Activated CD4-positive, CD25-positive, alpha-beta regulatory T cell treated with anti-CD3 and anti-CD28 coated beads, Interleukin-2, amount 50 U/mL, for 24 hours (primary cell): ENCODE measurements at regions not wholly inside any gene's neighbourhood (a gene's known extent, or its start where the extent isn't known, plus 50 kb on each side); places are given as distances from the start of the nearest gene placed in this dataset.
A peak's percentile ranks its signal among the peaks of the same experiment; 100 is the strongest.

Experiments used
- ATAC-seq, 2 donors: fragments of 150-1000 bp; cut with Tn5 transposase; one replicate each; pipeline ENCODE4 v1.10.0; 2021; ENCODE audit warnings: mild to moderate bottlenecking in 1 of 2, moderate library complexity in 1 of 2

DNA sequence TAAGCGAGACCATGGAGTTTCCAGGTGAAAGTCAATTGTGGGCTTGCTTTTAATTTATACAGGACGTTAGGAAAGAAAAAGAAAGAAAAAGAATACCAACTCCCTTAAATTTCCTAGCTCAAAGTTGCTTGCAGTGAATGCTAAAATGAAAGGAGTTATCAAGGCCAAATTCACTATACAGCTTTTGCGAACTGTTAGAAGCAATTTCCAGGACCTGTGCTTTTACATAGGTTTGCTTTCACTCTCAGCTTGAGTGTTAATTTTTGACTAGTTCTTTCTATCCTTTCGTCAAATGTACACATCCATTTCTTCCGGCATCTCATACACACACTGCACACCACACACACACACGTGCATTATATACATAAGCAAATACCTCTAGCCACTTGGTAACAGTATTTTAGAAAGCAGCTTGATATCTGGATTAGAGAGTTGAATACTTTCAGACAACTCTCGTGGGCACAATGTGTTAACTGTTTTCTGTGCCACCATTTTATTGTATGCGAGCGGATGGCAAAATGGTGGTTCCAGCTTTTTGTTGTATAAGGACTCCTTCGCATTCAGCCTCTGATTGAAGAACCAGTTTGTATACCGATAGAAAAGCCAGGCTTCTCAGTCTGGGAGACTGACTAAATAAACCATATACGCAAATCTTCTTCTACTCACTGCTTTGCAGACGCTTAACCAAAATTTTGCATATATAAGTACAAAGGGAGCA lies 381.8 kb downstream of the MTX2 start:
- no peak for ATAC-seq

DNA sequence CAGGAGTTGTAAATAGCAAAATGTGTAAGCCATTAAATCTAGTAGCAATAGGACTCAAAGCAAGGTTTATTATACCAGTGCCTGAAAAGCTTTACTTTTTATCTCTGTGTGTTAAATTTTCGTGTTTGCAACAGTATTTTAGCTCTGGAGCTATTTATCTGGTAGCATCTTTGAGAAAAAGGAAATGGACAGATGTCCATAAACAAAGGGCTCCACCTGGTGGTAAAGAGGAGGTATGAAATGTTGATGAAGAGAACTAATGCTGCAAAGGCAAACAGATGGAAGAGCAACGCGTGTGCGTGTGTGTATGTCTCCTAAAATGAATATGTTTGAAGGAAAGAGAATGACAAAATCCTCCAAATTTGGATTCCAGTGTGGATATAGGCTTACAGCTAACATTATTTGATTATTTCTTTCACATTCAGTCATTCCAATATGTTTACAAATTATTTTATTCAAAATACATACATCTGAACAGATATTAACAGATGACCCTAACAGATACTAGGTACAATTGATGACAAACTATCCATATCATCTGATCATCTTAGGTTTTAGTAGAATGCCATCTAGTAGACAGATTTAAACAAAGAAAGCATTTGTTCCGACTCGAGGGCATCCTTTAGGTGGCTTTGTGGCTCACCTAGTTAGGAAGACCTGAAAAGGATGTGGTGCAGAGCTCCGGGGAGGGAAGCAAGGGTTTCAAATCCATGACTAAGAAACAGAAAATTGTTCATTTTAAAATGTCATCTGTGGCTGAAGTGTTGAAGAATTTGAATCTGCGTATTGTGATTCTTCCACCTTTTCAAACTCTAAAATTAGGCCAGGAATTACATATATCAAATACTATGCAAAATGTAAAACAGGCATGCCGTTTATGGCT lies 383.3 kb downstream of the MTX2 start:
- ATAC-seq = peak in 1 of 2 donors; percentile 38

DNA sequence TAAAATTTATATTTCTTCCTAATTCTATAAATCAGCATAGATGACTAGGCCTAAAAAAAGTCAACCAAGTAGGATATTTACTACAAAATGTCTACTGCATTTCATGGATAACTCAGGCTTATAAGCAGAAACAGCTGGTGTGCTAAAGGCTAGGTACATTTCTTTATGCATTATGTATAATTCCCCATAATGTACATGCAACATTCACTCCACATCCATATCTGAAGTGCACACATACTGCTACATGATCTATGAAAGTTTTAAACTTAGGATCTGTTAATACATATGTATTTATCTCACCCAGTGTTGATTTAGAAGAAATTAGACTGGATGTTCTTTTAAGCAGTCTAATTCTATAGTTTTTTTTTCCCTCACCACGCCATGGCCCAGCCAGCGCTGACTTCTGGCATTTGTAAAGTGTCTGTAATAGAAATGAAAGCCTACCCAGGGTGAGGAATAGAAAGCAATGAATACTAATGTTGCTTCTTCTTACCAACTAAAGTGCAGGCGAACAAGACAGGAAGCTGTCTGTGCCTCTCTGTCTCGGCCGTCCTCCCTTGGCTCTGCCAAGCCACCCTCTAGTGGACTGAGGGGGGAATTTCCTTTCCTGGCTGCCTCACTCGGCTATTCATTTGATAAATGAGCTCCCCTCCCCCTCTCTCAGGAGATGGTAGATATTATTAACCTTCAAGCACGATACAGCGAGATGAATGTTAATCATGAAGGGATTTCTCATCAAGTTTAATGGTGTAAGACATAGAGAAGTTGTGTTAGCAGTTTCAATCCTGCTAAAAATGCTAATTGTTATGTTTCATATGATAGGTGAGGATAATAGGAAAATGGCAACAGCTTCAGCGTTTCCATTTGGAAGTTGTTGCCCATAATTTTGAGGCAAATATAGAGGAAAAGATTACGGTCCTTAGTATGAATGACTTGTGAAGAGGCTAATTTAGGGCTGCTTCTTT lies 384.5 kb downstream of the MTX2 start:
- peak in 1 of 2 donors; percentile 30 for ATAC-seq

DNA sequence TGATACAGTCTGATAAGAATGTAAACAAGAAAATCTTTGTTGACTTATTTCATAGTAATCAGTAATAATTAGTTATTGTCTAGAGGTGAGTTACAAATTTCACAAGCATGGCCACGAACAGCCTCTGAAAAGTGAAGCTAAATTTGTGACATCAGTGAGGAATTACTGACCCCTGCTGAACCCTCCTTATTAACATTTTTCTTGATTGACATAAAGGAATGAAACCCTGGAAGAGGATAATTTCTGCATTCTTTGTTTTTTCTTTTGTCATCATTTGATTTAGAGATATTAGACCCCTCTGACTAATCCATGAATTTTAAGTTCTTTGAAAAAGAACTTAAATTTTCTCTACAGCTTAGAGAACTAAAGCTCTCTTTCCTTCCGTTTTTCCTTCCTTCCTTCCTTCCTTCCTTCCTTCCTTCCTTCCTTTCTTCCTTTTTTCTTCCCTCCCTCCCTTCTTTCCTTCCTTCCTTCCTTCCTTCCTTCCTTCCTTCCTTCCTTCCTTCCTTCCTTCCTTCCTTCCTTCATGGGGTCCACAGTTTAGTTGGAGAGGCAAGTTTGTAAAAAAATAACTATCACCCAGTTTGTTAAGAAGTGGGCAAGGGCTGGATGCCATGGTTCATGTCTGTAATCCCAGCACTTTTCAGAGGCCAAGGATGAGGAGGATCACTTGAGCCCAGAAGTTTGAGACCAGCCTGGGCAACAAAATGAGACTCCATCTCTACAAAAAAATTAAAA lies 387.0 kb downstream of the MTX2 start:
- ATAC-seq = no peak

DNA sequence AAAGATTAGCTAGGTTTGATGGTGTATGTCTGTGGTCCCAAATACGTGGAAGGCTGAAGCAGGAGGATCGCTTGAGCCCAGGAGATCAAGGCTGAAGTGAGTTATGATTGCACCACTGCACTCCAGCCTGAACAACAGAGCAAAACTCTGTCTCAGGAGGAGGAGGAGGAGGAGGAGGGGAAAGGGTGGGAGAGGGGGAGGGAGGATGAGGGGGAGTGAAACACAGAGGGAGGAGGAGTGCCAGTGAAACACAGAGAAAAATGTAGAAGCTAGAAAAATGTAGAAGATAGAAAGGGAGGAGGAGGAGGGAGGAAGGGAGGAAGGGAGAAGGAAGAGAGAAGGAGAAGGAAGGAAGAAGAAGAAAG lies 387.5 kb downstream of the MTX2 start:
- ATAC-seq = no peak

DNA sequence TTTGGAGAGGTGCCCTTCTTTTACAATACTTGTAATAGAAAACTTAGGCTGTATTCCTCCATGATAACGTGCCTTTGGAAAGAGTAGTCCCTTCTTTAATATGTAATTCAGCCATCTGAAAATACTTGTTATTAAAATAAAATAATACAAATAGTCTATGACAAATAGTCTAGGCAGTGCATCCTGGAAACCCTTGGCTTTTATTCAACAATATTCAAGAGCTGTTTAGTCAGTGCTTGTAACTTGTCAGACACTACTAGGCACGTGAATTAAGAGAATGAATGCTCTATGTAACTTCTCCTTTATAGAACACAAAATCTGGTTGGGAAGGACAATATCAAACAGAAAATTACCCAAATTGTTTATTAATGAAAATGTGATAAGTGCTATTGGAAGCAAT lies 388.2 kb downstream of the MTX2 start:
- no peak for ATAC-seq

DNA sequence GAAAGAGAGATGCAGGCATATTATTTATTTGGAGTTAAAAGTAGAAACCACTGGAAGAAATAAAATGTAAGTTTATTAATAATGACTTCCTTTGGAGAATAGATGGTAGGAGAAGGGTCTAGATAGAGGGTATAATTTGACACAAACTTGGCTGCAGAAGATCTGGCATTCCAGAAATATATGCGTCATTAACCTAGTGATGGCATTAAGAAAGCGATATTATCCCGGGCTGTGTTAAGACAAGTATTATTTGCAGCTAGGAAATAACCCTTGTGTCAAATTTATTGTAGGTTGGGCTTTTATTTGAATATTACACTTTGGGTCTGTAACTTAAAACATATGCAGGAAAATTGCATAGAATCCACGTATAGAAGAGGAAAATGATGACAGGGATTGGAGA lies 389.5 kb downstream of the MTX2 start:
- ATAC-seq = no peak

DNA sequence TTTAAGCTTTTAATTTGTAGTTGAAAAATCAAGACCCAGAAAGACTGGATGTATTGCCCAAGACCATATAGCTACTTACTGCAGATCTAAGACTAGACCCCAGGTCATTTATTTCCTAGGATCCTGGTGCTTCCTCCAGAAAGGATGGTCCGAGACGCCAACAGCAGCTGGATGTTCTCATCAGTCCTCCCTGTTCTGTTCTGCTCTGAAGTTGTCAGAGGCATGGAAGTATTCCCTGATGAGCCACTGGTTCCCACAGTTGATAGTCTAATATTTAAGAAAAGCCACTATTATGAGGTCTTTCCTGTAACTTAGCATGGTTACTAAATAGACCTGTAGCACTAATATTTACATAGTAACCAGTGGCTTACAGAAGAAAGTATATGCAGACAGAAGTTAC lies 393.5 kb downstream of the MTX2 start:
- no peak for ATAC-seq

DNA sequence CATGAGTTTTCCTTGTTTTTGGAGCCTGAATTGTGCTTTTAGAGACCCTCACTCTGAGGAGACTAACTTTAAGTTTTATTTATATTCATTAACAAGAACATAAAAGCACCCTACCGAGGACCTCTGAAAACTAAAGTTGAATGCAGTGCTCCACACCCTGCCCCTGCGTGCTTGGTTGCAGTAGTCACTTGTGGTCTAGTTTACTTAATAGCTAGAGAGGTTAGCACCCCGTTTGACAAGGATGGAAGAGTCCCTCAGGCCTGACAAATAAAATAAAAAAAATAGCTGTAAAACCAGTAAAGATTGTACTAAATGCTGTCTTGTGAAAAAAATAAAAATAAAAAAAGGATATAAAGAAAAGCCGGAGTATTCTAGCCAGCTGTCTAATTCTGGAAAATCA lies 395.2 kb downstream of the MTX2 start:
- ATAC-seq = no peak

DNA sequence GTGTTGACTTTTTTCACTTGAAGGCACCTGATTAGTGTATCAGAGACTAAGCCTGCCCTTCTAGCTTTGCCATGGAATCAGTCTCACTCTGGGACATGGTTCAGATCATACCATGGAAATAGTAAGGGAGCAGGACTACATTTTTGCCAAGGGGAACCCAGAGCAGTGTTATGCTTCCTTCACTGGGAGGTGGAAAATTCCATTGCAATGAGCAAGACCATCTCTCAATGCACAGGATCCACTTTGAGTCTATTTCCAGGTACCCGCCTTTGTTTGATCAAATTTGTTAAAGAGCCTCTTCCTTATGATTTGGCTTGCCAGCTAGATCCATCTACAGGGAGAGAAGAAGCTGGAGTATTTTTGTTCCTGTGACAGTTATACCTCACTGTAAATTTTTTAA lies 395.8 kb downstream of the MTX2 start:
- no peak for ATAC-seq

DNA sequence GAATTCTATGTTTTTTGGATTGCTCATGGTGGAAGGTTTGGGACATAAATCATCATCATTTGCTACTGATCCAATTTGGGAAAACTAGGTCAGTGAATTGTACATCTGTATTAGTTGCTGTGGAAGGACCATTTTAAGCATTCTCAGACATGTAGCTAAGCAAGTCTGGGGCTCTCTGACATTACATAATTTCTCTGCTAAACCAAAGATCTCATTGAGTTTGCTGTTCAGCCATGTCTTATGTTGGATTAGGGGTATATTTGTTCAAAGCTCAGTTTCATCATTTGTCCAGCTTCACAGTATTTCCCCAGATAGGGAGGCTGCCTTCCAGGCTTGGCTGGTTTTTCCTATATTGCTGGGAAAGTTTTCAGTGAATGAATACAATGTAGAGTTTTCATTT lies 399.7 kb downstream of the MTX2 start:
- no peak for ATAC-seq

DNA sequence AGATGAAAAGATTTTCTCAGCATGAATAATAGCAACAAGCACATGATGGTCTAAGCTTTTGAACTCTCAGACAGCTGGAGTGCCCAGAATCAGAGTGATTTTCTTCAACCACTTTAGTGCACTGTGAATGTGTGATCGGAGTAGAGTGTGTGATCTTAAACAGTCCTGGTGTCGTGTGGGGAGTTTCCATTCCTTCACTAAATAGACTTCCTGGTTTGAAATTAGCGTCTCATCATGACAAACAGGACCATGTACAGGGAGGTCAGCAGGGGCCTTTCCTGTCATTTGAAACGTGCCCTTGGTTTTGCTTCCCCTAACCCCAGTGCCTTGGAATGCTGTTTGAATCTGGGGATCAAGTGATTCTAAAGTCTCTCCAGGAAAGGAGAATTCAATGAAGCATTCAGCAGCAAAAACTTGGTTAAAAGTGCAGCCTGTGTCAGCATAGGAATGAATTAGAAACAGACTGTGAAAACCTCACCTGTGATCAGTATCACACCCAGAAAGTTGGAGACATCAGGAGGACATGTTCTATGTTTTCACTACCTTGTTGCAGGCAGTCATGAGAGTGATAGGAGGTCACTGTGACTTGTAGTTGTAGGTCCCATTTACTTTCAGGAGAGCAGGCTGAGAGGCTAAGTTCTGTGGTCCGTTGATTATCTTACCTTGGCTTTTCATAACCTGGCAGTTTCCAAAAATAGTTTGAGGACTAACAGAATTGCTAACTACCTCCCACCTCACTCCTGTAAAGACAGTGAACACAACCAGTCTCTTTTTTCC lies 400.3 kb downstream of the MTX2 start:
- ATAC-seq = no peak

DNA sequence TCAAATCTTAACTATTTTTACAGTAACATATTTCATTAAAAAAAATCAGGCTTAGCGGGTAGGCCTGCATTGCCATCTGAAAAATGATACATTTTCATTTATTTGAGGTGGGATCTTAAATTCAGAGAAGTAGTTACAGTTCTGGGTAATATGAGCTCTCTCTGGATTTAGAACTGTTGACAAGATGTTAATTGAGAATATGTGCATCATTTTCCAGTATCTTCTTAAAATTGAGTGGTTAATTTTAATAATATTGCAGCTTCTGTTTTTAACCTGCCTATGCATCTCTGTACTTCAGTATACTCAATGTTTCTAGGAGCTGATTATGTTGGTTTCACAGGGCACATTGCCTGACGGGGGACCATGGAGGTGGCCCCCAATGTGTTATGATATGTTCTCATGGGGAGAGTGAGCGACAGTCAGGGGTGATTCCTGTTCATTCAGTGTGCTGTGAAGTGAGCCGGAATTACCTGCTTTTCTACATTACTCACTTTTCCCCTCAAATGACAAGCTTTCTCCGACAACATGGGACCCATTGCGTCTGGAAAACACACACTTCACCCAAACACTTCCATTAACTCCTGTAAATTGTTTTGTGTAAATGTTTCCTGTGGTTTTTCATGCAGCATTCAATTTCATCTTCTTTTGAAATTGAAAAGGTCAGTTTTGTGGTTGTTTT lies 406.2 kb downstream of the MTX2 start:
- ATAC-seq = no peak

DNA sequence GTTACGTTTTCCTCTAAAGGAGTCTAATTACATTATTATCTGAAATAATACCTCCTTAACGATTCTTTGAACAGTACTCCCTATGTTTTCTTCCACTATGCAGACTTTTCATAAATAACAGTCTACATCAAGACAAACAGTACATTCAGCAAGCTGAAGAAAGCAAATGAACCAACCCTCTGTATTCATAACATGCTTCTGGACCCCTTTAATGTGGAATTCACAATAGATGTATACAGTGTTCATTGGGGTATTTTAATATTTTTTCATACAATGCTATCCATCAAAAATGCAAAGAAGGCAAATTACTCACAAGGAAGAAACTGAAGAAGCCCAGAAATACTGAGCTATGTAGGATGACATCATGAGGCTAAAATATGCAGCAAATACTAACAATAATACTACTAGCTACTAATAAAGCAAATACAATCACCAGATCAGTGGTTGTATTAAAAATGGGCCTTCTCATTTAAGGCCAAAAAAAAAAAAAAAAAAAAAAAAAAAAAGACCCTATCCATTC lies 408.6 kb downstream of the MTX2 start:
- ATAC-seq = no peak

DNA sequence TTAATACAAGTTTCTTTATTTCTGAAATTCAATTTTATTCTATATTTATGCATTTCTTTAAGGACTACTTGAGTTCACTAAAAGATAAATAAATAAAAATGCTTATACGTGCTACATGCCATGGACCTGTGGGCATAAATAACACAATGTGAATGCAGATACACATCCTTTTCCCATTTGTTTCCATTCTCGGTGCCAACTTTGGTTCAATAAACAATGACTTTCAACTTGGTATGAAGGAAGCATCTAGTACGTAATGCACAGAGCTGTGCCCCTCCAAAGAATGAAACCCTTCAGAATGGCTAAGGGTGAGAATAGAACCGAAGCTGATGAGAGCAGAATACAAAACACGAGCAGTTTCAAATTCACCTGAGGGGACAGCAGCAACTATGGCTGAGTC lies 409.3 kb downstream of the MTX2 start:
- ATAC-seq = no peak

DNA sequence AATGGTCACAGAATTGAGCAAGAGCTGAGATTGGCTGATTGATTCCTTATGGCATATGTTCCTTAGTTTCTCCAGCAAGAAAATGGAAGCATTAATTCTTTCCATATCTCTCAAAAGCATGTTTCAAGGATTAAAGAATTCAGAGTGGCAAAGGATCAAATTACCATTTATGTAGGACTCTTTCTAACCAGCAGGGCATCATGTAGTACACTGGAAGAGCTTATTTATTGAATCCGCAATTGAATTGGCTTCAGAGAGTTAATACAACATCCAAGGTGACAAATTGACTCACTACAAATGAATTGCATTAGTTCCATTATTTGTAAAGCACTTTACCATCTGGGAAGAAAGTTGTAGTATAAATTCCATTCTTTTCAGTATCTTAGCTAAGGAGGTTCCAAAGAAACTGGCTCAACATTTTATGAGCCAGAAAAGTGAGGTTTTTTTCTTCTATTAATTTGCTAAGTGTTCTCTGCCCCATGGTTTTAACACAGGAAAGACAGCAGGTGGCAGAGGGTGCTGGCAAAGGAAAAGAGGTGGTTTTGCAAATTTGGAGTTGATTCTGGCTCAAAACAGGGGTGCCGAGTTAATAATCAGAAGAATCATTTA lies 409.9 kb downstream of the MTX2 start:
- no peak for ATAC-seq

DNA sequence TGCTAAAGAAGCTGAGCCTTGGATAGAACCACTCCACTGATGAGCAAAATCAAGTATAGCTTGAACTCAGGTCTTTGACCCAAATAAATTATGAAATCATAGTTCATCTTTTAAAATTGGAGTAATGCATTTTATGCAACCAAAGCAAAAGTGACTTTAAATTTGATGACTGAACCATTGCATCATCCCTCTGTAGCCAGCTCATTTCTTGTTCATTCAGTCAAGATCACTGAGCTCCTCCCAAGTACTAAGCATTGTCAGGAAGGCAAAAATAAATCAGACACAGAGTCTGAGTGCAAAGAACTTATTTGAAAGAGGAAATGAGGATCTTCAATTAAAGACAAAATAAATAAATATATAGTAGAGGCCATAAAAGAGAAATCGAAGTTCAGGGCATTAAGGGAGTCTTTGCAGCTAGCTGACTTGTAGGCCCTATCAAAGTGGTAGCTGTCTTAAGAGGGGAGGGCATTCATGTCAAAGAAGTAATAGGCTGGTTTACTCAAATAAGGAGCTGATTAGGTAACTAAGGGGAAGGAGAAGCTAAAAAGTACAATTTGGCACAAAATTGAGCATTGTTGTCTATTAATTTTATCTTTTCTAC lies 411.8 kb downstream of the MTX2 start:
- ATAC-seq = no peak

DNA sequence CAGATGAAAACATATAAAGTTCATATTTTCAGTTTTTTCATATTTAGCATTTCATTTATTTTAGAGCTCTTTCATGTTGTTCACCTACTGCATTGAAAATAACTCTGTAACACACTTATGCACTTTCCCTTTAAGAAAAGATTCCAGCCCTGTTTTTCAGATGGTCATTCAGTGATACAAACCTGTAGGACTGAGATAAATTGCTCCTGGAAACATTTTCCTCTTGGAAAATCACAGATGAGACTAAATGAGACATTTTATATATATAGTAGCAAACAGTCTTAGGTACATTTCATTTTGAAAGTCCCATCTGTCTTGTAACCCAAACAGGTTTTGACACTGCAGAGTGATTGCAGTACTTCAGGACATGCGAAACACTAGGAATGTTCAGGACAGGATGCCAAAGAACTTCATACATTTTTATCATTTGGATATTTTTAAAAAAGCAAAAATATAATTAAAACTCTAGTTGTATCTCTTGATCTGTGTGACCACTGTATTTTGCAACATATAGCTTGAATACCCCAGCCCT lies 412.4 kb downstream of the MTX2 start:
- ATAC-seq = no peak

DNA sequence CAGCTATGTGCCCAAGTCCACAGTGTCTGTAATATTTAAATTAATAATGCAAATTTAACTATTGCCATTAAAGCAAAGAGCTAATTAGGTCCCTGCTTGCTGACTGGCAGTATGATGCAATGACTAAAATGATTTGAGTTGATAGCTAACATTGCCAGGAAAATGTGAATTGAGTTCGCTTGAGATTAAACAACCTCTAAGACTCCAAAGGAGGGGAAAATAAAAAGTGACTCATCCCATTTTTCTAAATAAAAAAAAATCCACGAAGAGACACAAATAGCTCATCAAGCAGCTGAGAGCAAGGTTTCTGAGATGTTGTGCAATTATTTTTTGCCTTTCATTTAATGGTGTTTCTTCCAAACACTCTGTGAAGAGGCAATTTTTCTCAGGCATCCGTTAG lies 413.0 kb downstream of the MTX2 start:
- ATAC-seq = no peak
